ENCODE measurements at regions not wholly inside any gene's neighbourhood (a gene's known extent, or its start where the extent isn't known, plus 50 kb on each side); places are given as distances from the start of the nearest gene placed in this dataset.
"Not testable (repeated sequence)": the region's sequence is repeated elsewhere in the genome, so short reads cannot be mapped to it uniquely, and the experiment has no call there.

DNA sequence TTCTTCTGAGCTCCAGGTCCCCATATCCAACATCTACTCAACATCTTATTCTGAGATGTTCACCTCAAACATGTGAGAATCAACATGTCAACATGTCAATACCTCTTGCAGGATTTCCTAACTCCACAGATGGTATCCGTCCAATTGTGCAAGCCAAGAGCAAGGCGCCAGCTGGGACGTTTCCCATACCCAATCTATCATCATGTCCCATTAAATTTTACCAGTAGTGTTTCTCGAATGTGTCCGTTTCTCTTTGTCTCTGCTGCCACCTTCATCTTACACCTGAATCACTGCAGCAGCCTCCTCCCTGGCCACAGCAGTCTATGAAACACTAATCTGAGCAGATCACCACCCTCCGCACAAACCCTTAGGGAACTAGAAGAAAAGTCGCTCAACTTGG is 78.0 kb upstream of the RPS6KA2 start:
- Histone ChIP-seq H3K9me3 (no peaks in the 10 kb centered on the region), H3K4me1 (no peaks in the 10 kb centered on the region), H3K4me3 (no peak overlapping the region), H3K27ac (no peak overlapping the region), H3K4me2 (no peak overlapping the region)
- CTCF ChIA-PET, result no interaction called here
- DNase-seq (ENCODE audit: low read depth in 1 of 2, low spot score in 1 of 2) (no peak), FAIRE-seq (no peak), ATAC-seq (no peak)
- POLR2A ChIA-PET, result no interaction called here
- 20% methylated on average over 7 of the region's 7 CpGs for WGBS (ENCODE audit: missing lambda C conversion rate)
- no peak for TF ChIP-seq RFX5 (IDR thresholded peaks at IDR 0.05)
- no peak for TF ChIP-seq CBX2 (IDR thresholded peaks at IDR 0.05; ENCODE audit: borderline replicate concordance, low read depth)

DNA sequence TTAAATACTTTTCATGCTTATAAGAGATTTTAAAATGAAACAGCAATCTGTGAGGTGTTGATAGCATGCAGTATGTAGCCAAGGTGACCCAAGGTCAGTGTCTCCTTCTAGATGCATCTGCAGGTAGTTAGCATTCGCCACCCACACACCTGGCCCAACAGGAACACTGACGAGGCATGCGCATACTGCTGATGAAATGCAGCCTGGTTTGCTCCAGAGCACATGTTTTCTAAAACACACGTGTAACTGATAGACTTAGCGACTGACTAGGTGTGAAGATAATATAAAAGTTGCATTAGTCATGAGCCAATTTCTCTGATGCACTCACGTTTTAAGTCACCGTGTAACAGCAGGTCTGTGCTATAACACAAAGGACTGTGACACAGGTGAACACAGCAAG is 77.1 kb upstream of the RPS6KA2 start:
- Histone ChIP-seq H3K4me1 (no peaks in the 10 kb centered on the region), H3K4me3 (no peak overlapping the region), H3K4me2 (no peak overlapping the region), H3K9me3 (no peaks in the 10 kb centered on the region), H3K27ac (no peak overlapping the region)
- TF ChIP-seq HDAC2 (IDR thresholded peaks at IDR 0.05) (no peak), ZSCAN20 (CRISPR knock-in tag; IDR thresholded peaks at IDR 0.05) (no peak), EHF (CRISPR knock-in tag; IDR thresholded peaks at IDR 0.05) (no peak), JUN (IDR thresholded peaks at IDR 0.05) (no peak), PHF8 (IDR thresholded peaks at IDR 0.05; ENCODE audit: borderline replicate concordance, low read depth) (no peak), CBX8 (IDR thresholded peaks at IDR 0.05) (no peak), JUNB (IDR thresholded peaks at IDR 0.05) (no peak)
- TF ChIP-seq, protein P1, sequence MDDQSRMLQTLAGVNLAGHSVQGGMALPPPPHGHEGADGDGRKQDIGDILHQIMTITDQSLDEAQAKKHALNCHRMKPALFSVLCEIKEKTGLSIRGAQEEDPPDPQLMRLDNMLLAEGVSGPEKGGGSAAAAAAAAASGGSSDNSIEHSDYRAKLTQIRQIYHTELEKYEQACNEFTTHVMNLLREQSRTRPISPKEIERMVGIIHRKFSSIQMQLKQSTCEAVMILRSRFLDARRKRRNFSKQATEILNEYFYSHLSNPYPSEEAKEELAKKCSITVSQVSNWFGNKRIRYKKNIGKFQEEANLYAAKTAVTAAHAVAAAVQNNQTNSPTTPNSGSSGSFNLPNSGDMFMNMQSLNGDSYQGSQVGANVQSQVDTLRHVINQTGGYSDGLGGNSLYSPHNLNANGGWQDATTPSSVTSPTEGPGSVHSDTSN (IDR thresholded peaks at IDR 0.05), result no peak
- TF ChIP-seq, protein P2, sequence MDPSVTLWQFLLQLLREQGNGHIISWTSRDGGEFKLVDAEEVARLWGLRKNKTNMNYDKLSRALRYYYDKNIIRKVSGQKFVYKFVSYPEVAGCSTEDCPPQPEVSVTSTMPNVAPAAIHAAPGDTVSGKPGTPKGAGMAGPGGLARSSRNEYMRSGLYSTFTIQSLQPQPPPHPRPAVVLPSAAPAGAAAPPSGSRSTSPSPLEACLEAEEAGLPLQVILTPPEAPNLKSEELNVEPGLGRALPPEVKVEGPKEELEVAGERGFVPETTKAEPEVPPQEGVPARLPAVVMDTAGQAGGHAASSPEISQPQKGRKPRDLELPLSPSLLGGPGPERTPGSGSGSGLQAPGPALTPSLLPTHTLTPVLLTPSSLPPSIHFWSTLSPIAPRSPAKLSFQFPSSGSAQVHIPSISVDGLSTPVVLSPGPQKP (IDR thresholded peaks at IDR 0.05; ENCODE audit: low read depth, low read length), result no peak
- POLR2A ChIA-PET, result no interaction called here
- CTCF ChIA-PET, result no interaction called here
- WGBS (ENCODE audit: missing lambda C conversion rate), result 31% methylated on average over 7 of the region's 7 CpGs
- FAIRE-seq, result no peak
- no peak for DNase-seq (ENCODE audit: low read depth in 1 of 2, low spot score in 1 of 2)
- ATAC-seq, result no peak

DNA sequence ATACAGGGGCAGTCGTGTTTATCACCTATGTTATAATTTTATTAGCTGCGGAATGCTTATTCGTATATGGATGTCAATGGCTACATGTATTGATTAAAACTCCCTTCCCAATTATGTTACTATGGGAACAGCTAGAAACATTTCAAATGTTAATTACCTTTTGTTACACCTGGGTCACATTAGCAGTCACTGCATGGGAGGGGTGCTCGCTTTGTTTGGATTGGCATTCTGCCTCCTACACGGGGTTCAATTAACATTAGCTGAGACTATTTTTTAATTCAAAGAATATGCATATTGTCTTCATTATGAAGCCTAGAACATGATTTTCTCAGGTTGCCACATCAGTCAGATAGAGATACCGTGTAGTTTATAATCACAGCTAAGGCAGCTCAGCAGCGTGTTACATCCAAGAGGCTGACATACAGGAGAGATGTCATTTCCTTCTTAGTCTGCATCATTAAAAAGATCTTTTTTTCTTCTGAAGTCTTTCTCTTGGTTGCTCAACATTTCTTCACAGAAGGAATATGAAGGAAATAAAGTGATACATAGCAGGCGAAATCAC is 76.2 kb upstream of the RPS6KA2 start:
- no peak for TF ChIP-seq JUNB (IDR thresholded peaks at IDR 0.05)
- TF ChIP-seq KDM1A (IDR thresholded peaks at IDR 0.05; ENCODE audit: low read depth), result no peak
- no peak for TF ChIP-seq BHLHE40 (IDR thresholded peaks at IDR 0.05; ENCODE audit: low read depth, low read length)
- no peak for TF ChIP-seq EHMT2 (IDR thresholded peaks at IDR 0.05; ENCODE audit: low read depth)
- no peak for TF ChIP-seq HDAC2 (IDR thresholded peaks at IDR 0.05)
- no peak for TF ChIP-seq RARB (CRISPR knock-in tag; IDR thresholded peaks at IDR 0.05)
- TF ChIP-seq, protein P3, sequence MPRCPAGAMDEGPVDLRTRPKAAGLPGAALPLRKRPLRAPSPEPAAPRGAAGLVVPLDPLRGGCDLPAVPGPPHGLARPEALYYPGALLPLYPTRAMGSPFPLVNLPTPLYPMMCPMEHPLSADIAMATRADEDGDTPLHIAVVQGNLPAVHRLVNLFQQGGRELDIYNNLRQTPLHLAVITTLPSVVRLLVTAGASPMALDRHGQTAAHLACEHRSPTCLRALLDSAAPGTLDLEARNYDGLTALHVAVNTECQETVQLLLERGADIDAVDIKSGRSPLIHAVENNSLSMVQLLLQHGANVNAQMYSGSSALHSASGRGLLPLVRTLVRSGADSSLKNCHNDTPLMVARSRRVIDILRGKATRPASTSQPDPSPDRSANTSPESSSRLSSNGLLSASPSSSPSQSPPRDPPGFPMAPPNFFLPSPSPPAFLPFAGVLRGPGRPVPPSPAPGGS (IDR thresholded peaks at IDR 0.05), result no peak
- no peak for TF ChIP-seq POLR2A (IDR thresholded peaks at IDR 0.05; ENCODE audit: low read length)
- no peak for TF ChIP-seq RFX5 (IDR thresholded peaks at IDR 0.05)
- no peak for TF ChIP-seq MAZ (IDR thresholded peaks at IDR 0.05; ENCODE audit: borderline replicate concordance, low read depth, low read length)
- no peak for TF ChIP-seq SMC3 (IDR thresholded peaks at IDR 0.05)
- TF ChIP-seq ZC3H11A (IDR thresholded peaks at IDR 0.05), result no peak
- TF ChIP-seq RCOR1 (IDR thresholded peaks at IDR 0.05; ENCODE audit: low read depth, low read length), result no peak
- TF ChIP-seq, protein P4, sequence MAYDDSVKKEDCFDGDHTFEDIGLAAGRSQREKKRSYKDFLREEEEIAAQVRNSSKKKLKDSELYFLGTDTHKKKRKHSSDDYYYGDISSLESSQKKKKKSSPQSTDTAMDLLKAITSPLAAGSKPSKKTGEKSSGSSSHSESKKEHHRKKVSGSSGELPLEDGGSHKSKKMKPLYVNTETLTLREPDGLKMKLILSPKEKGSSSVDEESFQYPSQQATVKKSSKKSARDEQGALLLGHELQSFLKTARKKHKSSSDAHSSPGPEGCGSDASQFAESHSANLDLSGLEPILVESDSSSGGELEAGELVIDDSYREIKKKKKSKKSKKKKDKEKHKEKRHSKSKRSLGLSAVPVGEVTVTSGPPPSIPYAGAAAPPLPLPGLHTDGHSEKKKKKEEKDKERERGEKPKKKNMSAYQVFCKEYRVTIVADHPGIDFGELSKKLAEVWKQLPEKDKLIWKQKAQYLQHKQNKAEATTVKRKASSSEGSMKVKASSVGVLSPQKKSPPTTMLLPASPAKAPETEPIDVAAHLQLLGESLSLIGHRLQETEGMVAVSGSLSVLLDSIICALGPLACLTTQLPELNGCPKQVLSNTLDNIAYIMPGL (CRISPR knock-in tag; IDR thresholded peaks at IDR 0.05; ENCODE audit: borderline replicate concordance), result no peak
- no peak for TF ChIP-seq MAFK (IDR thresholded peaks at IDR 0.05; ENCODE audit: partially characterized antibody)
- no peaks in the 10 kb centered on the region for H3K9me3 ChIP-seq
- H3K4me3 ChIP-seq, result no peak overlapping the region
- CTCF ChIA-PET, result interaction anchor here (0.6 kb wide), 1 partner anchor 168 kb away, joined by 3 read pairs; no protein-coding TSS in a partner anchor
- no peak overlapping the region for H3K4me2 ChIP-seq
- DNase-seq (ENCODE audit: low read depth in 1 of 2, low spot score in 1 of 2), result no peak
- 41% methylated on average over 8 of the region's 8 CpGs for whole genome bisulfite sequencing (ENCODE audit: missing lambda C conversion rate)
- ATAC-seq, result no peak
- no peak for FAIRE-seq
- POLR2A ChIA-PET, result no interaction called here
- H3K27ac ChIP-seq, result no peak overlapping the region
- no peaks in the 10 kb centered on the region for H3K4me1 ChIP-seq

DNA sequence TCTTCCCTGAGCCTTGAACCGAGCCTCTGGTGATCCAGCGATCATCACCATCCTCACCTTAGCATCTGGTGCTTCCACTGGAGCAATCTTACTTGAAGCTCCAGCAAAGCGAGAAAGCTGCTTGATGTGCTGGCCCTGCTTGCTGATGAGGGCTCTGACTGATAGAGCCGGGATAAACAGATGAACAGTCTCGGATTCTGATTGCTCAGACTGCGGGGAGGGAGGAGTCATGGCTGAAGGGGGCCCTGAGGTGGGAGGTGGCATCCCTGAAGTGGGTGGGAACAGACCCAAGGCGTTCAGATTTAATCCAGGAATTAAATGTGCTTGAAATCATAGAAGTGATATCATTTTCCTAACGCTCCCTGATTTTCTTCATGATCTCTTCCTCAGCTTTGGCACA is 74.4 kb upstream of the RPS6KA2 start:
- ATAC-seq; H3K4me1 ChIP-seq; H3K4me3 ChIP-seq; DNase-seq (ENCODE audit: low read depth in 1 of 2, low spot score in 1 of 2); CTCF ChIA-PET; H3K9me3 ChIP-seq; H3K4me2 ChIP-seq; FAIRE-seq; H3K27ac ChIP-seq; POLR2A ChIA-PET: not testable (repeated sequence)
- WGBS (ENCODE audit: missing lambda C conversion rate), result 39% methylated on average over 8 of the region's 8 CpGs

DNA sequence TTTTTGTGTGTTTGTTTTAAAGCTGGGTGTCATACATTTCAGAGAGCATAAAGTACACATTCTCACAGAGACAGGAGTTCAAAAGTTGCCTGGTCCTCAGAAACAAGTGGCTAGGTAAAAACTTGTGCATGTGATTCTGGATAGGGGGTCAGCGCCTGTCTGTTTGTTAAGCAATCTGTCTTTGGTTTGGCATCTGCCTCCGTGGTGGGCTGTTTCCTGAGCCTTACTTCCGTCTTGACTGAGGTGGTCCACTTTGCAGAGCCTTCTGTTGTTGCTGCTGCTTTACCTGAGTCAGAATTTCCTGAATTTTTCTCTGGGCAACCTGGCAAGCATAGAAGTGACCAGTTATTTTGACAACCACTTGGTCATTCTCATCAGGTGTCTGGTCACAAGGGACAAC is 73.8 kb upstream of the RPS6KA2 start:
- CTCF ChIA-PET; H3K9me3 ChIP-seq; ATAC-seq; FAIRE-seq; POLR2A ChIA-PET; H3K4me2 ChIP-seq; H3K4me3 ChIP-seq; H3K27ac ChIP-seq; H3K4me1 ChIP-seq; DNase-seq (ENCODE audit: low read depth in 1 of 2, low spot score in 1 of 2): not testable (repeated sequence)
- 28% methylated on average over 3 of the region's 3 CpGs for WGBS (ENCODE audit: missing lambda C conversion rate)

All from A549 (cell line).